Epithelial cell of esophagus (primary cell): ENCODE measurements at regions not wholly inside any gene's neighbourhood (a gene's known extent, or its start where the extent isn't known, plus 50 kb on each side); places are given as distances from the start of the nearest gene placed in this dataset.
A peak's percentile ranks its signal among the peaks of the same experiment; 100 is the strongest.

Experiments
- DNase-seq: peaks from one replicate; pipeline ENCODE4 v3.0.0; 2010; ENCODE audit warnings: low read depth
- H3K4me3 ChIP-seq: 2 replicates; pipeline ENCODE4 v1.5.1; 2011; ENCODE audit warnings: mild to moderate bottlenecking, low read length, control low read depth
- CTCF ChIP-seq: IDR thresholded peaks from 2 replicates; pipeline ENCODE4 v1.5.1; 2011; ENCODE audit warnings: low read depth, mild to moderate bottlenecking, low read length, control low read depth, inconsistent platforms; ENCODE audit not compliant: insufficient read depth; ENCODE audit errors: missing control alignments

- DNase-seq: no peak
- no peak overlapping the region for H3K4me3 ChIP-seq
- TF ChIP-seq CTCF: no peak
Observed at GRCh38 chr6:85127696-85128243, 322.1 kb upstream of the NT5E start.

DNA sequence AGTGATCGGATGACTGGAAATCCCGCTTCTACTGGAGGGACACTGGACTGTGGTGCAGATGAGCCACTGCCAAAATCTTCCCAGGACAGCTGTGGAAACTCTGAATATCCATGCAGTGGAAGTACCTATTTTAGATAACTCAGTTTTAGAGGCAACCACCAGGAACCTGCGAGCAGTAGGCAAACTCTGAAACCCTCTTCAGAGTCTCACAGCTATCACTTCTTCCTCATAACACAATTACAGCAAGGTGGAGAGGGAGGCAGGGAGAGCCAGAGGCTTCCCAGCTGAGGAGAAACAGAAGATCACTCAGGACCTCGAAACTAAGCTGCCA is 322.8 kb upstream of the NT5E start:
- no peak for TF ChIP-seq CTCF
- H3K4me3 ChIP-seq: no peak overlapping the region
- no peak for DNase-seq

- no peak overlapping the region for H3K4me3 ChIP-seq
- DNase-seq: peak; percentile 41
- peak; percentile 62 for TF ChIP-seq CTCF
Observed at GRCh38 chr6:85126485-85127167, 323.3 kb upstream of the NT5E start.

DNA sequence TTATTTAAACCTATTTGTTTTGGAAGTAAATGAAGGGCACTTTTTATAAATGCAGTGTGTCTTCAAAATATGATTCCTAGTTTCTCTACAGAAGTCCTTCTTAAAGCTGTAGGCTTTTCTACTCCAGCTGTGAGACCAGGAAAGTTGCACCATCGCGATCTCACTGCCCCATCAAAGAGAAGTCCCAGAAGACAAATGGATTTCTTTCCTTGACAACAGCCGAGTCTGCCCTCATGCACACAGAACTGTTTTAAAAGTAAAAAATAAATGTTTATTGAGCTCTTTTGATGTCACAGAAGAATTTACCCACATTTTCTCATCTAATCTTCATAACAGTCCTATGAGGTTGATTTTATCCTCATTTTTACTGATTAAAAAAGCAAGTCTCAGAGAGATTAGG is 324.4 kb upstream of the NT5E start:
- H3K4me3 ChIP-seq: no peak overlapping the region
- TF ChIP-seq CTCF: no peak
- DNase-seq: no peak

DNA sequence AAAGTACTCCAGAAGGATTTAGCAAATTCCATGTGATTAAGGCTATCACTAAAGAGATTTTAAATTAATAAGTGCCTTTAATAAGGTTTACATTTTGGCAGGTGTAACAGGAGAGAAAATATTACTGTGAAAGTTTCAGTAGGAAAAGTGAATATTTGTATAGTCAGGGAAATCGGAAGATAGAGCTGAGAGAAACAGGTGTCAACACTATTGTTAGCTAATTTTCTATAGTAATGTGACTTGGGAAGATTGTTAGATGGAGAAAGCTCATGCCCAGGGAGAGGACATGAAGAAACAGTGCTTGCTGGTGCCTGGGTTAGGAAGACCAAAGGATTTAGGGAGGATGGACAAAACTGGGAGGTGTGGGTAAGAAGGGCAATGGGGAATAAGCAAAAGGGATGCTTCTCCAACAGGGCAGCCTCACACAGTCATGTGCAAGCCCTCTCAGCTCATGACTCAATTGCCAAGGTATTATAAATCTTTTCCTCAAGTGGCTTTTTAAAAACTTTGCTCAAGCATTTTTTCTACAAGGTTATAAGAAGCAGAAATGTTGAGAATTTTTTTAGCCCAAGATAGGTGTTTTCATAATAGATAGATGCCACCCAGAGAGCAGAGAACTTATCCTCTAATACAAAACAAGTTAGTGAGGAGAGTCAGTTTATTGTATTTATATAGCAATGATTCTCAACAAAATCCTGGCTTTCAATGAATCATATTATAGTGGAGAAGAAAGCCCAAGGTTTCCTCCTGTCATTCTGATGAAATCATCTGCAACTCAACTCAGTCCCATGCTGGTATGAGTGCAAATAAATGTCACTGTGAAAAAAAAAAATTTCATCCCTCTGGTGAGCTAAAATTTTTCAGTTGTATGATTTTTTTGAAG is 325.2 kb upstream of the NT5E start:
- no peak for DNase-seq
- no peak for TF ChIP-seq CTCF
- no peak overlapping the region for H3K4me3 ChIP-seq

GRCh38 chr6:85121158-85121557 is 328.7 kb upstream of the NT5E start:
- TF ChIP-seq CTCF: no peak
- H3K4me3 ChIP-seq: no peak overlapping the region
- no peak for DNase-seq
